ENCODE measurements at regions not wholly inside any gene's neighbourhood (a gene's known extent, or its start where the extent isn't known, plus 50 kb on each side); places are given as distances from the start of the nearest gene placed in this dataset.

GRCh38 chr18:38427234-38427633, 861.6 kb upstream of the CELF4 start:
- Histone ChIP-seq H3K9me2 (ENCODE audit: insufficient read depth) (0 out of 2 replicates have a peak, but pooled peaks cover 10% of the 10 kb centered on the region), H3K4me3 (no peak overlapping the region), H3K27me3 (ENCODE audit: insufficient read depth) (no peaks in the 10 kb centered on the region), H3K4me2 (no peak overlapping the region), H3K79me2 (replicated peaks; ENCODE audit: insufficient read depth) (no peaks in the 10 kb centered on the region), H4K20me1 (replicated peaks; ENCODE audit: insufficient read depth) (no peaks in the 10 kb centered on the region), H3K27ac (ENCODE audit: low read depth) (no peak overlapping the region), H3F3A (replicated peaks; ENCODE audit: low read depth) (no peaks in the 10 kb centered on the region), H3K4me1 (ENCODE audit: insufficient read depth) (no peaks in the 10 kb centered on the region), H3K36me3 (ENCODE audit: insufficient read depth) (no peaks in the 10 kb centered on the region), H2AFZ (no peak overlapping the region)
- DNase-seq (ENCODE audit: low spot score), result no peak
- TF ChIP-seq EZH2phosphoT487 (IDR thresholded peaks at IDR 0.05; ENCODE audit: unreplicated experiment) (no peak), CREB1 (CRISPR knock-in tag; IDR thresholded peaks at IDR 0.05; ENCODE audit: low read depth) (no peak), ETS1 (IDR thresholded peaks at IDR 0.05) (no peak), NANOG (IDR thresholded peaks at IDR 0.05; ENCODE audit: borderline replicate concordance) (peak; percentile 17; the same call in 1 of the 2 replicates), ZNF331 (CRISPR knock-in tag; IDR thresholded peaks at IDR 0.05; ENCODE audit: low read depth) (no peak), EZH2 (IDR thresholded peaks at IDR 0.05; ENCODE audit: low read depth, unreplicated experiment) (no peak)
- H3K27ac Mint-ChIP-seq, result no peak overlapping the region
- H3K36me3 Mint-ChIP-seq (ENCODE audit: low read depth), result no peaks in the 10 kb centered on the region; the same call in 2 of the 3 replicates
- no peaks in the 10 kb centered on the region for H3K27me3 Mint-ChIP-seq (ENCODE audit: insufficient read depth, low read depth, poor library complexity)
- H3K4me1 Mint-ChIP-seq, result peaks cover 16% of the 10 kb centered on the region
- no peaks in the 10 kb centered on the region for H3K9me3 Mint-ChIP-seq
- no peak for ATAC-seq
- no peak overlapping the region for H3K4me3 Mint-ChIP-seq

GRCh38 chr18:38421872-38422615, 856.4 kb upstream of the CELF4 start:
- H3K4me1 ChIP-seq (ENCODE audit: insufficient read depth), result no peaks in the 10 kb centered on the region; the same call in 1 of the 2 replicates
- no peaks in the 10 kb centered on the region for H3K79me2 ChIP-seq (replicated peaks; ENCODE audit: insufficient read depth)
- 0 out of 2 replicates have a peak, but pooled peaks cover 13% of the 10 kb centered on the region for H3K9me2 ChIP-seq (ENCODE audit: insufficient read depth)
- no peak overlapping the region for H3K4me3 ChIP-seq
- H3K27me3 ChIP-seq (ENCODE audit: insufficient read depth), result no peaks in the 10 kb centered on the region
- Mint-ChIP-seq H3K9me3 (no peaks in the 10 kb centered on the region), H3K4me3 (no peak overlapping the region), H3K4me1 (peaks cover 14% of the 10 kb centered on the region), H3K27ac (no peak overlapping the region), H3K36me3 (ENCODE audit: low read depth) (no peaks in the 10 kb centered on the region; the same call in 2 of the 3 replicates), H3K27me3 (ENCODE audit: insufficient read depth, low read depth, poor library complexity) (peaks cover 2% of the 10 kb centered on the region)
- H3K27ac ChIP-seq (ENCODE audit: low read depth), result no peak overlapping the region
- no peaks in the 10 kb centered on the region for H3K36me3 ChIP-seq (ENCODE audit: insufficient read depth)
- no peak overlapping the region for H3K4me2 ChIP-seq
- H4K20me1 ChIP-seq (replicated peaks; ENCODE audit: insufficient read depth), result no peaks in the 10 kb centered on the region
- no peaks in the 10 kb centered on the region for H3F3A ChIP-seq (replicated peaks; ENCODE audit: low read depth)
- no peak for ATAC-seq
- H2AFZ ChIP-seq, result no peak overlapping the region
- DNase-seq (ENCODE audit: low spot score), result no peak
- TF ChIP-seq ETS1 (IDR thresholded peaks at IDR 0.05), result no peak
- no peak for TF ChIP-seq ZNF462 (CRISPR knock-in tag; IDR thresholded peaks at IDR 0.05)
- no peak for TF ChIP-seq POLR2AphosphoS5 (IDR thresholded peaks at IDR 0.05; ENCODE audit: low read depth)
- TF ChIP-seq JUNB (IDR thresholded peaks at IDR 0.05; ENCODE audit: unreplicated experiment), result no peak
- no peak for TF ChIP-seq STAT1 (IDR thresholded peaks at IDR 0.05; ENCODE audit: unreplicated experiment)
- no peak for TF ChIP-seq EZH2 (IDR thresholded peaks at IDR 0.05; ENCODE audit: low read depth, unreplicated experiment)
- no peak for TF ChIP-seq NANOG (IDR thresholded peaks at IDR 0.05; ENCODE audit: borderline replicate concordance)
- no peak for TF ChIP-seq EZH2phosphoT487 (IDR thresholded peaks at IDR 0.05; ENCODE audit: unreplicated experiment)

All from GM23338 (cell line).